ENCODE measurements at regions not wholly inside any gene's neighbourhood (a gene's known extent, or its start where the extent isn't known, plus 50 kb on each side); places are given as distances from the start of the nearest gene placed in this dataset.

DNA sequence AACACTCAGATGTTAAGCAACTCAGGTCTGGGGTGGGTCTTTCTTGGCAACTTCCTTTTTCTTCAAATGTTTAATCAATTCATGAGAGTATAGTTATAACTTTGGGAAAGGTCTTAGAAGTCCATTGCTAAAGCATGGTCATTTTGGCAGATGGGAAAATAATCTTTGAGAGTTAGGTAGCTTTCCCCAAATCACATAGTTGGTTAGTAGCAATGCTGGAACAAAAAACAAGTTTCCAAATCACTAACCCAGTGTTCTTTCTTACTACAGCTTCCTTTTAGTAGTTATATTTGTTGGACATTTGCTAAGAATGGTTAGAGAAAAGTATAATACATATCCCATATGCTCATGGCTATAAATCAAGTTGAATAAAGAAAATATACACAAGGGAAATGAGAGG is 185.2 kb upstream of the SLC14A2 start:
- DNase-seq (ENCODE audit: low read depth, low spot score) = no peak

DNA sequence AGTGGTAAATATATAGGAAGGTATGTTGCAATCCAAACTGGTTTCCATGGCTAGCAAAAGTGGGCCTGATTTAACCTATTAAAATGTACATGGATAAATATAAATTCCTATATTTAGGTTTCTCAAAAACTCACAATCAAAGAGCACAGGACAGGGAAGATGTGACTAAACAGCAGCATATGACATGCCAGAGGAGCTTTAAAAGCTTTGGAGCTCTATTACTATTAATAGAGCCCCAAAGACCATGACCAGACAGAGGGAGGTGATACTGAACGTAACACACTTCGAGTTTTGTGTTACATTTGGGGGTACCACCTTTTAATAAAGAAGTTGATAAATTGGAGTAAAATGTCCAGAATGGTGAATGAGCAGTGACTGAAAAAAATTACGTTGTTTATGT is 179.5 kb upstream of the SLC14A2 start:
- DNase-seq (ENCODE audit: low read depth, low spot score) = no peak

DNA sequence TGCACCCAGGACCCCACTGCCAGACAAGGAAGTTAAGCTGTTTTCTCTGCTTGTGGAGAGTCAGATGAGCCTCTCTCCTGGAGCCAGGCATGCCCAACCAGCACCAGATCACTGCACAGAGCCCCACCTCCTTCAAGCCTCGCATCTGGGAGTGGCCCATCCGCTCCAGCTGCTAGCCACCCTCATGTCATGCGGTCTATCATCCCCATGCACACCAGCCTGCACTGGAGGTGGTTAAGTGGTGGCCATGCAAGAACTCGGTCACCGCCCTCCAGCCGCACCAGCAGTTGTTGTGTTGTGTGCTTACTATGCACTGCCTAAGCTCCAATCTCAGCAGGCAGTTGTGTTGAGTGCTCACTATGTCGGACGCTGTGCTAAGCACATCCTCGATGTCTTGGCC is 177.9 kb upstream of the SLC14A2 start:
- no peak for DNase-seq (ENCODE audit: low read depth, low spot score)

DNA sequence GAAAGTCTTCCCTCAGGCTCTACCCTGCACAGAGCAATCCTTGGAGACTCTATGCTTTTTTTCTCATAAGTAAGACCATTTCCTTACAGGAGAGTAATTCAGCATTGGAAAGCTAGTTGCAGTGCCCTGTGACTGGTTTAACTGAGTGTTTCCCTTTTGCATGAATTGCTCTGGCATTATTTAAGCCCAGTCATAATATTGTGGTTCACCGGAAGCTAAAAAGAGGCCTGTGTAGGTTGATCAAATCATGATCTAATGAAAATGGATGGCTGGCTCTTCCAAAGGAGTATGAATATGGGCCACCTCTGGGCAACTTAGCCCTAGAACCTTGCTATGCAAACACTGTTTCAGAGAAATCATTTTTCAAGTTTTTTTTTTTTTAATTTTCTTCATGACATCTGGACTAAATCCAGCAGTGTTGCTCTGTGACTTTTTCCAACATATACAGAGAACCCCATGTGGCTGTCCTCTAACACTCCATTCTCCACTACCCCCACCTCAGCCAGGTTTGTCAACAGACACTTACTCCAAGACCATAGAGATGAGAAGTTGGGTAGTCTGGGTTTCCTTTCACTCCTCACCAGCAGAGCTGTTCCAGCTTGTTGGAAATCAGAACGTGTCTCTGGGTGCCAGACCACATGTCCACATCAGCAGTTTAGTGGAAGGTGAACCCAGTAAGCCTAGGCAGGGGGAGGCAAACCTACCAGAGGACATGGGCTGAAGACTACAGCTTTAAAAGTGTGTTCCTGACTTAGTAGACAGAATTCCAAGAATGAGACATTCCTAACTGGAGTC is 175.2 kb upstream of the SLC14A2 start:
- no peak for DNase-seq (ENCODE audit: low read depth, low spot score)

DNA sequence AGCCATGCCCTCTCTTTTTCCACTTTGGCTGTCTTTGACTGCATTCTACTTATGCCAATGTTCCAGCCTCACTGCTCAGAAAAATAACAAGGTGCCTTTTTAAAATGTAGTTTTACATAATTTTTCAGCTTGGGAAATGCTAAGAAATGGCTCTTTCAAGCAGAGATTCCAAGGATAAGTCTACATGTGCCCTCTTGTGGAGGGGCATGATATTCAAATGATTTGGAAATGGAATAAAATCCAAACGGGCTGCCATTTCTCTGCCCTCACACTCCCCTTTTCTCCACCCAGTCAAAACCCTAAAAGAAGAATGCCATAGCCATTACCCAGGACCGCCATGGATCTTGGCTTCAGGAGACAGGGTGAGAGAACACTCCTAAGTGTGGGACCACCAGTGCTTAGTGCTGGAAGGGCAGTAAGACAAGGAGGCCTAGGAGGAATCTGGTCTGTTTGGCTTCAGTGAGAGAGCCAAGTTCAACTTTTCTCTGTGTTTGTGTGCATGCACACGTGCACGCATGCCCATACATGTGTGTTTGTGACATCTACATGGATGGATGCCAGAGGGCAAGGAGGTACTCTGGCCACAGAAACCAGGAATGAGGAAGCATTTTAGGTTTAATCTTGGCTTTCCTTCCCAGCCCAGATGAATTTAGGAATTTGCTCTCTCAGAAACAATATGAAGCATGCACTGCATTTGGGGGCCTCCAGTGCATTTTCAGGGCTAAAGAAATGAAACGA is 174.0 kb upstream of the SLC14A2 start:
- DNase-seq (ENCODE audit: low read depth, low spot score) = no peak

DNA sequence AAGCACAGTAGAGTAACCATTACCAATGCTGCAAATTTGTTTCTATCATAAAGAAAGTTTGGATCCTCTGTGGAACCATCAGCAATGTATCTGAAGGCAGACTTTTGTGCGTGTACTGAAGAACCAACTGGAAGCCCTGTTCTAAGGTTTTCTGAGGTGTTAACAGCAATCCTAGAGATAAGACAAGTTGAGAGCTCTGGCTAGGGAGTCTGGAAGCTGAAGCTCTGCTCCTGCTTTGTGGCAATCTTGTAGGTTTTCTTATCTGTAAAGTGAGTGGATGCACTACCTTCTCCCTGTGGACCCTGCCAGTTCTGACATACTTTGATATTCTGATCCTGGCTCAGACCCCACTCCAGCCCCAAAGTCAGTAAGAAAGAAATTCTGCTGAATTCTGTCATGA is 171.2 kb upstream of the SLC14A2 start:
- DNase-seq (ENCODE audit: low read depth, low spot score) = no peak

DNA sequence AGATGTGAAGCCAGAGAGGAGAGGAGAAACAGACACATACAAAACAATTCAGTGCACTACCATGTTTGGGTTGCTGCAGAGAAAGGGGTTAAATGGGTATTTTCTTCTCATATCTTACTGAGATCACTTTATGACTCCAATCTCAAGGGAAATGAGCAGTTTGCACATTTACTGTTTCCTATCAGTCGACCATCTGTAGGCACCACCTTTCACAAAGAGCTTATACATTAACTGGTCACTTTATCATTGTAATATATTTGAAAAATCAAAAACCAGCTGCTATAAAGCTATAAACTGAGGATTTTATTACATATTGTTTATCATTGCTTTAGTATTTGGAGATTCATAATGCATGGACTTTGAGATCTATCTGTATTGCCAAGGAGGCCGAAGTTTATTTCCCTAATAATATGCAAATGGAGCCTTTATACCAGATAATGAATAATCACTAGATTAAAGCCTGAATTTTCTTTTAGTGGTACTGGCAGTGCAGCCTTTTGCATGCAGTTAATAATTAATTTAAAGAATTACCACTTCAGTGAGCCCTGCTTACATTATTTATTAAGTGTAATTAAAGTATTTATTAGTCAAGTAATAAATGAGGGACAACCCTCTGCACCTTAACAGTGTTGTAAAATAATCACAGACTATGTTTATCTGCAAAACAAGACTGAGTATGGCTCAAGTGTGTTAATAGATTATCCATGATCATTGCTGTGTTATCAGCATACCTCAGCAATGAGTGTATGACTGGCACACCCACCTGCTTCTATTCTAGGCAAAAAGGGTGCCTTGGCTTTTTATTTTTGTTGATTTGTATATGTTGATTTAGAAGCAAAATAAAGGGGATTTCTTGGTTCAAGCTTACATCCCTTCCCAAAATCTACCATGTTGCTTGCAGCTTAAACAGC is 167.7 kb upstream of the SLC14A2 start:
- DNase-seq (ENCODE audit: low read depth, low spot score) = no peak

DNA sequence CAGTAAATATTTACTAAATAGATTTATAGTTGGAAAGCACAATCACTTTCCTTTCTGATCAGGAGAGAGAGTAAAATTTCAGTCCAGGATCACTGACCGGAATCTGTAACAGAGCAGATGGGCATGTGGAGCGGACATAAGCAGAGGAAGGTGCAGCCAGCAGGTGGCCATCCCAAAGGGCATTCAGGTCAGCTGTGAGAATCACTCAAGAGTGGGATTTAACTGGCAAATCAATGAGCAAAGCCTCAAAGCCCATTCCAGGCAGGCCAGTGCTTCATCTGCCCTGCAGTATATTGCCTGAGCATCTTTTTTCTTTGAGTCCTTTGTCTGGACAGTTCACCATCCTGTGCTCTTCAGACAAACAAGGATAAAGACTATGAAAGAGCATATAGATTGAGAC is 166.4 kb upstream of the SLC14A2 start:
- DNase-seq (ENCODE audit: low read depth, low spot score) = no peak

DNA sequence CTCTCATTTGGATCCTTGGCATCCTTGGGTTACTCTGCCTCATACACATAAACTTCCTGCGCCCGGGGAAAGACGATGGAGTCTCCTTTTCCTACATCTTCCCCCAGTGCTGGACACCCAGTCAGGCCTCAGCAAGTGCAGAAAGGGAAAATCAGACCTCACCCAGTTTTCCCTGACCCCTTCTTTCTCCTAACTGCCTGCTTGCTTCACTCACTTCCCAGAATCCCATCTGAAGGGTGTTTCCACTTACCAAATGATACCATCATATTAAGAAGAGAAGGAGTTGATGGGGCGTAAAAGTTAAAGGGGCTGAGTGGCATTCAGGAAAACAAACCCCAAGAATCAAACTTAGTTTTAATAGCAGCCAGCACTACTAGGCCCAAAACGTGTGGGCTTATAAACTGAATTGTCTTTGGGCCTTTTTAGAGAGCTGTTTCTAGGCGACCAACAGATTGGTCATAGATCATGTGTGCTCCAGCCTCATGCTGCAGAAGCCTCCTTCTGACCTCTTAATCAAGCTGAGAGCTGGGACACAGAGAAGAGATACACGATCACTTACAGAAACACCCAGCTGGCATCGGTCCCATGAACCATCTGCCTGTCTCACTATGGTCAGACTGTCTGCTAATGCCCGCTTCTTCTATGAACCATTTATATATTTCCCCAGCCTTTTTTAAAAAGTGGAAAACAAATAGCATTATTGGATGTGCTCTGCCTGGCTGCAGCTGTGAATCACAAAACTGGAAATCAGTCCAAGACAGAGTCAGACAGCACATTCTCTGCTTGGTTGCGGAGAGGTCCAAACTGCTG is 165.7 kb upstream of the SLC14A2 start:
- no peak for DNase-seq (ENCODE audit: low read depth, low spot score)

DNA sequence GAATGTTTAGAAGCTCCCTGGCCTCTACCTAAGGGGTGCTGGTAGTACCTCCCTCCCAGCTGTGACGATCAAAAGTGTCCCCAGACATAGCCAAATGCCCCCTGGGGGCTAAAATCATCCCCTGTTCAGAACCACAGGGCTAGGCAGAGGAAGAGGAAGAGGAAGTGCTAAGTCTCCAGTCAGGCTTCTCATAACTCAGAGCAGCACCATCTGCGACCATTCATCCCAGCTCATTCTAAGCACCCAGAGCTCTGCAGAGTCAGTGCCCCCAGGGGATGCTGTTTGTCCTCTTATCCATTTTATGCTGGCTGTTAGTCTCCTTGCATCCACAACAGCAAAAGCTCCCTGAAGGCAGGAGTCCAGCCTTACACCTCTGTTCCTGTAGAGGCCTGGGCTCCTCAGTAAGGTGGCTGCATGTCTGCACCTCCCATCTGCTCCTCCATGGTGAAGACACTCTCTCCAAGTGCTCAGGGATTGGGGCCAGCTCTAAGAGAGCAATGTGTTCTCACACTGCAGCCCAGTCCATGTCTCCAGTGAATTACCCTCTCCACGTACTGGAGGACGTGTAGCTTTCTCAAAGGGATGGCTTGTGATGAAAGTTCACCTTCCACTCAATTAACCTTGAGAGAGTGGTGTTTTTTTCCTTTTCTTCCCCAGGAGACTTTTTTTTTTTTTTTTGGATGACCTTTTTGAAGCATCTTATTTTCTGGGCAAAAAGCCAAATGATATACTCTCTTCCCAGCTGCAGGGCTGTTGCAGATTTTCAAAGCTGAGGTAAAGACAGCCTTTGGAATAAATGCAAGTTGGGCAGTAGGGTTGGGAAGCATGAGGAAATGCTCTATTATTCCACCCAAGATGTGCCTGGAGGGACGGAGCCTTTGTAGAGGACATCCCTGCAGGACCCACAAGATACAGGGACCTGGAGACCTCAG is 158.9 kb upstream of the SLC14A2 start:
- no peak for DNase-seq (ENCODE audit: low read depth, low spot score)

DNA sequence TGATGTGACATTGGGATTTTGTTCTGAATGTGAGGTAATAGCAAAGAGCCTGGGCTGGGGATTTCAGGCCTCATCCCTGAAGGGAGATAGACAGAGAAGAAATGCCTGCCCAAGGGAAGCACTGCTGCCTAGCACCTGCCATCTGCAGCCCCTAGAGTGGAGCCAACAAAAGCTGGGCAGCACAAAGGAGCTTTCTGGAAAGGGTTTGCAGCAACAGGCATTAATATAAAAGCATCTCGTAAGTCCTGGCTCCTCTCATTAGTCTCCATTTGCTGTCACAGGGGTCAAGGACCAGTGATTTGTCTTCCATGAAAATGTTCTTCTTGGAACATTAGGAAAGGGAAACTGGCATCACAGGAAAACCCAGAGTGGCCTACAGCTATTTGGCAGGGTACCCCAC is 157.2 kb upstream of the SLC14A2 start:
- DNase-seq (ENCODE audit: low read depth, low spot score) = no peak

DNA sequence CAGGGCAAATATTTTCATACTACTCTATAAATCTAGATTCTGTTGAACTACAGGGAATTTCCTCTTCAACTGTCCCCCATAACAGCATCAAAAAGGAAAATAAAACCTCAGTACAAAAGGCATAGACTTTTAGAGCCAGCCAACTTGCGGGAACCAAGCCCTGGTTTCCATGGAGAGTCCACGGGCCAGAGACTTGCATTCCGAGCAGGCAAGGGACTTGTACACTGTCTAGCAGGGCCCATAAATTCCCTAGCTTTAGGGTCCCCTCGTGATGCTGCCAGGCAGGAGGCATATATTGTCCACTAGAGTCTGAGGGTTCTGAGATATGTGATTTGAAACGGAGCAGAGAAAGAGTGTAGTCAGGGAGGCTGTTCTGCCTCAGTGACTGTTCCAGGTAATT is 153.1 kb upstream of the SLC14A2 start:
- DNase-seq (ENCODE audit: low read depth, low spot score) = no peak

DNA sequence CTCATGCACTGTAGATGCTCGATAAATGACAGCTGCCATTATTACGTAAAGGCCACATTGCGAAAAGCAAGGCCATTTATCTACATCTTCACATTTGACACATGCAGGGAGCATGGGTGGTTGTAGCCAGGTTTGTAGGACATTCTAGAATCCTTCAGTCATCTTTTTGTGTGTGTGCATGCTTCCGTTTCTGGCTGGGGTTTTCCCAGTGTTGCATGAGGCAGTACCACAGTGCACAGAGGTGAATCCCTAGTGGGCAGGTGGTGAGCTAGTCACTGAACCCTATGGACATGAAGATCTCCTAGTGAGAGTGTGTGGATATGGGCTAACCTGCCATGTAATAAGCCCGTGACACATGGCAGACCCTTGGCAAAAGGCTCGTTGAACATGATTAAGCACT is 151.8 kb upstream of the SLC14A2 start:
- DNase-seq (ENCODE audit: low read depth, low spot score) = no peak

DNA sequence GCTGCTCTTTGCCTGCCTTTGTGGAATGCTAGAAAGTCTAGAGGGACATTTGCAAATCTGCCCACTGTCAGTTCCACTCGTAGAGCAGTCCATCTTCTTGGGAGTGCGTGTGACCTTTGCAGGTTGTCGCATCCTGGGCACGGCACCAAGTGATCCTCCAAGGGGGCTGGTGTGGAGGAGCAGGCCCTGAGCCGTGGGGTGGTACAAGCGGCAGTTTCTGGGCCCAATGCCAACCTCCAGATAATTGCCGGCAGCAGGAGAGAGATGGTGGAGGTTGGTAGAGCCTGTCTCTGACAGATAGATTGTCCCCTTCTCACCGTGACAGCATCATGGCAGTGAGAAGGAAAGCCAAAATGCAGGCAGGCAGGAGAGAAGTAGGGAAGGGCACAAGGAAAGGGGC is 150.7 kb upstream of the SLC14A2 start:
- no peak for DNase-seq (ENCODE audit: low read depth, low spot score)

DNA sequence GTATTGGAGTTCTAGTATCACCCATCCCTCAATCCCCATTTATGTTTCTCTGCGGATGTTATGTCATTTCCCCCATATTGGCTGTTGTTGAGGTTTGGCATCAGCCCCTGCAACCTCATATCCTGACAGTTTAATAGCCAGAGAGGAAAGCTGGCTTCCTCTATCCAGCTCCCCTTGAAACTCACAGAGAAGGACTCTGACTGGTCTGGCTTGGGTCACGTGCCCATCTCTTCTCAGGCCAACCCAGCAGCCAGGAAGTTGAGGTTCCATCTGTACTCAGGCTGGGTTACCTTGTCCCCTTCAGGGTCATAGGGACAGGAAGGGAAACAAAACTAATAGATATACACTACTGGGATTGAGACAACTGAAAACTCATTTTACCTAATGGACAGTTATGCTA is 148.0 kb upstream of the SLC14A2 start:
- DNase-seq (ENCODE audit: low read depth, low spot score) = no peak

DNA sequence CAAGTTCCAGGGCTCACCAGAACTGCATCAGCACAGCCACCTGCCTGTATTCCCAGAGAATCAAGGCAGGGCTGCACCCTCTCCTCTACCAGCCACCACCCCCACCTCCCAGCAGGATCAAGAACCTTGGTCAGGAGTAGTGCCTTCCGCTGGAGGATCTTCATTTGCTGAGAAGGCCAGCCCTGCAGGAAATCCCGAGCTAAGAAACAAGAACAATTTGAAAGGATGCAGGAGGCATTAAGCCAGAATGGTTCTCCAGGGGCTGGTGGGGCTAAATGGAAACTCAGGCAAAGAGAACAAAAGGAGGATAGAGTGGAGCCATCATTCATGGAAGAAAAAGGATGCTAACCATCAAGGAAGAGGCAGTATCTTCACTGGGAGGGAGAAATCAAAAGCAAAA is 147.3 kb upstream of the SLC14A2 start:
- no peak for DNase-seq (ENCODE audit: low read depth, low spot score)

DNA sequence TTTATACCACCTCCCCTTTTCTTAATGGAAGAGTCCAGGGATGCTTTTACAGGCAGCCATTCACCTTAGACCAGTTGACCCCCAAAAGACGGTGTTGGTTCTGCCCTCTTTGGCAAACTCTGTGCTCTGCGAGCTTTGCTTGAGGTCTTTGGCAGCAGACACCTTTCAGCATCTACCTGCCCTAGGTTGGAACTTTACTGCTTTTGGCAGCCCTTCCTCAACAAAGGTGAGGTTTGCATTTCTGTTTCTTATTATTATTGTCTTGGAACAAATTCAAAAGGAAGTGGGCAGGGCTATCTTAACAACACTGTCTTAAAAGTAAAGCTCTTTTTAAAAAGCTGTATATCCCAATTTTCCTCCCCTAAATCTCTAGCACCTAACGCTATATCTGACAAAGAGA is 136.4 kb upstream of the SLC14A2 start:
- no peak for DNase-seq (ENCODE audit: low read depth, low spot score)

DNA sequence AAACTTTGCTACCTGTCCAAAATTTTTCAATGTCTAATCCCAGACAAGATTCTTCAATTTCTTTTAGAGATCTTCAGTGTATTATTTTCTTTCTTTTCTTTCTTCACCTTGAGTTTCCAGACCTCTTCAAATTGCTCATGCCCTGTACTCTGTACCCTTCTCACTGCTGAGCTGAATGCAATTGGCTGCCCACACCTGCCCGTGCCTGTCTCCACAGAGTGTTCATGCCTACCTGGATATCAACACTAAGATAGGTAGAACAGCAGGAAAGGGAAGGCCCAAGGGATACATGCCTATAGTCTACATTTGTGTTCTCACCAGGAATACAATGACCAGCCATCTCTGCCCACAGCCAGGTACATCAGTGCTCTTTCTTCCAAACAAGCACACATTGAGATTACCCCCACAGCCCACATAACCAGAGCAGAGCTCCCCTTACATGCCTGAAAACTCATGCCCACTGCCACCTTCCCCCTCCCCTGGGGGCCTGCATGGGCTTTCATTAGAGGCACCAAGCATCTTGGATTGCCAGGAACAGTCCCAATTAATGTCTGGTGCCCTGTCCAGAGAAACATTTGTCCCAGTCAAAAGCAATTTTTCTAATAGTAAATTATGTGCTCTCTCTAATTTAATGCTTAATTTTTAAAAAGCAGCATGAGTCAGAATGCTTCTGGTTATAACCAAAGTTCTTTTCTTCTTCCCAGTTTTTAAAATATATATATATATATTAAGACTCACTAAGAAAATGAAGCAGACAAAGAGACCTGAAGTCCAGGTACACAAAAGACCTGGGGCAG is 134.9 kb upstream of the SLC14A2 start:
- DNase-seq (ENCODE audit: low read depth, low spot score) = no peak

DNA sequence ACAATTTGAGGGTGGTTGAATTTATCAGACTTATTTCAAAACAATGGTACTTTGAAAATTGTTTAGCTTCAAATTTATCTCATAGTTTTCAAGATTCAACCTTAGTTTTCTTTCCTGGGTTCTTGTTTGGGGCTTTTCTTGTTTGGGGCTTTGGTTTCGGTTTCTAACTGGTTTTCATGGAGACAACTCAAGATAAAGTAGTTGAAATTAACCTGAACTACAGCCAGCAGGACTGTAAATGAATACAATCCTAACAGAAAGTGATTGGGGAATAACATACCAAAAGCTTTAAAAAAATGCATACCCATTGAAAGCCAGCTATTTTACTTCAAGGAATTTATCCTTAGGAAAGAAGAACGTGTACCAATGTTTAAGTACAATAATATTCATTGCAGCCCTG is 133.5 kb upstream of the SLC14A2 start:
- no peak for DNase-seq (ENCODE audit: low read depth, low spot score)

DNA sequence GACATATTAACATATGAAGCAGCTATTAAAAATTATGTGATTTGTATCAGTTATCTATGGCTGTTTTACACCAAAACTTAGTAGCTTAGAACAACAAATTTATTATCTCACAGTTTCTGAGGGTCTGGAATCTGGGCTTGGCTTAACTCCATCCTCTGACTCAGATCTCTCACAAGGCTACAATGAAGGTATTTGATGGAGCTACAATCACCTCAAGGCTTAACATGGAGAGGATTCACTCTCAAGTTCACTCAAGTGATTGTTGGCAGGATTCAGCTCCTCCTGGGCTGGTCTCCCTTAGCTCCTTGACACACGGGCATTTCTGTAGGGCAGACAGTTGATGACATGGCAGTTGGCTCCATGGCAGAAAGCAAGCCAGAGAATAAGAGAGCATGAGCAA is 133.0 kb upstream of the SLC14A2 start:
- no peak for DNase-seq (ENCODE audit: low read depth, low spot score)

Measured in activated naive CD8-positive, alpha-beta T cell treated with anti-CD3 and anti-CD28 coated beads, Interleukin-2, amount 50 U/mL, for 16 hours (primary cell).